ENCODE measurements at regions not wholly inside any gene's neighbourhood (a gene's known extent, or its start where the extent isn't known, plus 50 kb on each side); places are given as distances from the start of the nearest gene placed in this dataset.

DNA sequence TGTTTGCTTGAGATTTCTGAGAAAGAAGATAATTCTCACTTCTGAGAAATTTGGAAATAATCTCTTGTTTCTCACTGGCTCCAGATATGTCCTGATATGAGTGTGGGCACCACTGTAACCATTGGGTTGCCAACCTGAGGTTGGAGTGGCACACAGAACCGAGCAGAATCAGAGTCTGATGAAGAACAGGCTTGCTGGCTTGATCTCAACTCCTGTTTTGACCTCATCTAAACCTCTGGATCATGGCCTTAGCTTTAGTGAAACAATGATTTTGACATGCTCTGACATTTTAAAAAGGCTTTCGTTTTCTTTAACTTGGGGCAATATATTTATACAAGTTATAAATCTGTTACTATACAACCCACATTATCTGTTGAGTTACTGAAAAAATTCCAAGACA lies 548.0 kb downstream of the IRS1 start:
- H3K27ac Mint-ChIP-seq, result no peak overlapping the region
- TF ChIP-seq, protein P1, sequence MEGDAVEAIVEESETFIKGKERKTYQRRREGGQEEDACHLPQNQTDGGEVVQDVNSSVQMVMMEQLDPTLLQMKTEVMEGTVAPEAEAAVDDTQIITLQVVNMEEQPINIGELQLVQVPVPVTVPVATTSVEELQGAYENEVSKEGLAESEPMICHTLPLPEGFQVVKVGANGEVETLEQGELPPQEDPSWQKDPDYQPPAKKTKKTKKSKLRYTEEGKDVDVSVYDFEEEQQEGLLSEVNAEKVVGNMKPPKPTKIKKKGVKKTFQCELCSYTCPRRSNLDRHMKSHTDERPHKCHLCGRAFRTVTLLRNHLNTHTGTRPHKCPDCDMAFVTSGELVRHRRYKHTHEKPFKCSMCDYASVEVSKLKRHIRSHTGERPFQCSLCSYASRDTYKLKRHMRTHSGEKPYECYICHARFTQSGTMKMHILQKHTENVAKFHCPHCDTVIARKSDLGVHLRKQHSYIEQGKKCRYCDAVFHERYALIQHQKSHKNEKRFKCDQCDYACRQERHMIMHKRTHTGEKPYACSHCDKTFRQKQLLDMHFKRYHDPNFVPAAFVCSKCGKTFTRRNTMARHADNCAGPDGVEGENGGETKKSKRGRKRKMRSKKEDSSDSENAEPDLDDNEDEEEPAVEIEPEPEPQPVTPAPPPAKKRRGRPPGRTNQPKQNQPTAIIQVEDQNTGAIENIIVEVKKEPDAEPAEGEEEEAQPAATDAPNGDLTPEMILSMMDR (IDR thresholded peaks at IDR 0.05), result no peak

DNA sequence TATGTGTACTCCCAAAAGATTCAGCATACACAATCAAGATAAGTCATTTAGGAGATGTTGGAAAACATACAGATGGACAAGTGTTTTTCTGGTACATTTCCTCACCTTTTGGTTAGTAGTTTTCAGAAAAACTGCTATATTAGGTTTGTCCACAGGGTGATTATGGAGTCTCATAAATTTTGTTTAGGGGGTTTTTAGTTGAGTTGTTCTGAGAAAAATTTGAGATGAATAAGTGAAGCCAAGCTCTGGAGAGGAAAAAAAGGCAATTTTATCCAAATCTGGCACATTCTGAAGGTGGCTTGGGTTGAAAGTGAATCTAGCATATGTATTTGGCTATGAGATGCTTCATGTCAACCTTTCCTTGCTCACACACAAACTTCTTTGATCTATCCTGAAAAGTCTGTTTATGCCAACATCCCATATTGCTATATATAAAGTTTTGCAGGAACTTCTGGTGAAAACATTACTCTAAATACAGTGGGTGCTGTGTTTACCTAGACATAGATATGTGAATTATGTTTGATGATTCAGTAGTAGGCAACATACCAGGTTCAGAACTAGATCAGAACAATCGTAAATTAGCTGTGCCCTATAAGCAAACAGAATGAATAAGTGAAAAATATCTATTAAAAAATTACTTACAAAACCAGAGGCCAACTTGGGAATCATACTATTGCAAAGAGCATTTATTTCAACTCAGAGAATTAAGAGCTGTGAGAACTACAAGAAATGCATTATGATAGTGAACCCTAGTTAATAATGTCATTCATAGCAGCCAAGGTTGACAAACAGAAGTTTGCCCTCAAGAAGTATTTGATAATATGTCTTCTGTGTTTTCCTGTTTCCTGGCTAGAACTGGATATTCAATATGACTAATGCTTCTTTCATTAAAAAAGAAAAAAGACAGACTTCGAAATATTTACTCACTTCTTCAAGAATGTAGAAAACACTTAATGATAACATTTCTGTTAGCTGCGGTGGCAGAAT lies 552.0 kb downstream of the IRS1 start:
- DNase-seq (no peak), ATAC-seq (ENCODE audit: poor library complexity) (no peak)
- POLR2A ChIA-PET, result no interaction called here
- peaks cover 7% of the 10 kb centered on the region for H3K9me3 Mint-ChIP-seq
- no peaks in the 10 kb centered on the region for H3K4me1 ChIP-seq (ENCODE audit: insufficient read depth, low read length)
- H3K9me3 ChIP-seq (ENCODE audit: control insufficient read depth in 1 of 2, insufficient read depth in 1 of 2, low read length in 2 of 2), result no peaks in the 10 kb centered on the region
- no peak overlapping the region for H3K27ac Mint-ChIP-seq
- TF ChIP-seq, protein P1 (IDR thresholded peaks at IDR 0.05), result no peak
- H3K4me3 ChIP-seq (ENCODE audit: low read length), result no peak overlapping the region
- H3K4me1 Mint-ChIP-seq (ENCODE audit: low read depth), result no peaks in the 10 kb centered on the region
- H3K4me3 Mint-ChIP-seq, result no peak overlapping the region
- H3K27me3 ChIP-seq (ENCODE audit: control insufficient read depth in 1 of 2, insufficient read depth in 2 of 2, low read length in 2 of 2), result no peaks in the 10 kb centered on the region
- no peaks in the 10 kb centered on the region for H3K36me3 Mint-ChIP-seq (ENCODE audit: low read depth)
- H3K36me3 ChIP-seq (ENCODE audit: insufficient read depth, low read length), result no peaks in the 10 kb centered on the region
- H3K27me3 Mint-ChIP-seq, result no peaks in the 10 kb centered on the region
- no peak overlapping the region for H3K27ac ChIP-seq (ENCODE audit: low read depth in 1 of 2, low read length in 2 of 2)
- CTCF ChIA-PET, result no interaction called here
- intact Hi-C loops (cut with DNase I, micrococcal nuclease), result no loop called here

More for the DNA sequence above, 548.0 kb downstream of the IRS1 start:
- H3K4me3 Mint-ChIP-seq, result no peak overlapping the region
- POLR2A ChIA-PET, result no interaction called here
- ATAC-seq (ENCODE audit: poor library complexity) (no peak), DNase-seq (no peak)
- no peaks in the 10 kb centered on the region for H3K9me3 ChIP-seq (ENCODE audit: control insufficient read depth in 1 of 2, insufficient read depth in 1 of 2, low read length in 2 of 2)
- H3K4me1 ChIP-seq (ENCODE audit: insufficient read depth, low read length), result no peaks in the 10 kb centered on the region
- intact Hi-C loops (cut with DNase I, micrococcal nuclease), result no loop called here
- H3K4me1 Mint-ChIP-seq (ENCODE audit: low read depth), result no peaks in the 10 kb centered on the region
- no peak overlapping the region for H3K4me3 ChIP-seq (ENCODE audit: low read length)
- no peaks in the 10 kb centered on the region for H3K36me3 Mint-ChIP-seq (ENCODE audit: low read depth)
- no peak overlapping the region for H3K27ac ChIP-seq (ENCODE audit: low read depth in 1 of 2, low read length in 2 of 2)
- CTCF ChIA-PET, result no interaction called here
- H3K27me3 ChIP-seq (ENCODE audit: control insufficient read depth in 1 of 2, insufficient read depth in 2 of 2, low read length in 2 of 2), result no peaks in the 10 kb centered on the region
- no peaks in the 10 kb centered on the region for H3K36me3 ChIP-seq (ENCODE audit: insufficient read depth, low read length)
- H3K27me3 Mint-ChIP-seq, result no peaks in the 10 kb centered on the region
- no peaks in the 10 kb centered on the region for H3K9me3 Mint-ChIP-seq

DNA sequence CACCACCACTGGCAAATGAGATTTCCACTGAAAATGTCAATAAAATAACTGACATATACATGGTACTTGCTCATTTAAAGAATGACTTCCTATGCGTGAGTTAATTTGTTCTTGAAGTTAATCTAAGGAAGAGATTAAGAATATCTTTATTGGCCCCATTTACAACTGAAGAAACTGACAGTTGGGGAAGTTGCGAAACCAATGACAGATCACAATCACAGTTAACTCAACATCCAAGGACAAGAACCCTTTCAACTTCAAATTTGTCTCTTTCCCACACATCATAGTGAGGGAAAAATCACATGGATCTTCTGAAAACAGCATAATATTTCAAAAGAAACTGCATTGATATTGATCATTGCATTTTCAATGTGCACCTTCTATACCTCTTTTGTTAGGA lies 565.4 kb downstream of the IRS1 start:
- ChIA-PET POLR2A (no interaction called here), CTCF (no interaction called here)
- Histone ChIP-seq H3K4me3 (ENCODE audit: low read length) (no peak overlapping the region), H3K27me3 (ENCODE audit: control insufficient read depth in 1 of 2, insufficient read depth in 2 of 2, low read length in 2 of 2) (peaks cover 0 to 6% of the 10 kb centered on the region in 2 experiments), H3K36me3 (ENCODE audit: insufficient read depth, low read length) (no peaks in the 10 kb centered on the region), H3K9me3 (ENCODE audit: control insufficient read depth in 1 of 2, insufficient read depth in 1 of 2, low read length in 2 of 2) (no peaks in the 10 kb centered on the region), H3K4me1 (ENCODE audit: insufficient read depth, low read length) (no peaks in the 10 kb centered on the region), H3K27ac (ENCODE audit: low read depth in 1 of 2, low read length in 2 of 2) (no peak overlapping the region)
- H3K4me1 Mint-ChIP-seq (ENCODE audit: low read depth), result no peaks in the 10 kb centered on the region
- DNase-seq (no peak), ATAC-seq (ENCODE audit: poor library complexity) (no peak)
- peaks cover 4% of the 10 kb centered on the region for H3K27me3 Mint-ChIP-seq
- intact Hi-C loops (cut with DNase I, micrococcal nuclease), result no loop called here
- TF ChIP-seq, protein P1 (IDR thresholded peaks at IDR 0.05), result no peak
- no peak overlapping the region for H3K27ac Mint-ChIP-seq
- no peak overlapping the region for H3K4me3 Mint-ChIP-seq
- H3K9me3 Mint-ChIP-seq, result no peaks in the 10 kb centered on the region
- no peaks in the 10 kb centered on the region for H3K36me3 Mint-ChIP-seq (ENCODE audit: low read depth)
